B cell (primary cell): ENCODE measurements at regions not wholly inside any gene's neighbourhood (a gene's known extent, or its start where the extent isn't known, plus 50 kb on each side); places are given as distances from the start of the nearest gene placed in this dataset.

Source experiments
- ATAC-seq: fragments of 200-7000 bp; cut with Tn5 transposase; one replicate; pipeline ENCODE4 v1.10.0; 2021; ENCODE audit warnings: low read depth, mild to moderate bottlenecking, moderate number of reproducible peaks, moderate library complexity
- CTCF ChIA-PET: fragments of 350-600 bp; sonication (Branson Sonifier 250); formaldehyde crosslinking; loops from one replicate; lab custom pipeline; 2021; ENCODE audit warnings: antibody characterized with exemption, inconsistent platforms; lab: Charles Lee
- POLR2A ChIA-PET: fragments of 350-600 bp; sonication (Branson Sonifier 250); formaldehyde crosslinking; loops from one replicate; lab custom pipeline; 2021; ENCODE audit warnings: antibody characterized with exemption; lab: Charles Lee
- DNase-seq: peaks from one replicate; pipeline ENCODE4 v3.0.0; 2013
- H2AFZ ChIP-seq: 2 replicates; pipeline ENCODE4 v1.6.1; 2012; ENCODE audit warnings: mild to moderate bottlenecking, low read depth, low read length; ENCODE audit not compliant: insufficient read depth, poor library complexity, severe bottlenecking
- H3K27ac ChIP-seq, 2 donors: 1 replicate in 1 of 2; 2 replicates in 1 of 2; pipeline ENCODE4 v1.5.1; 2012 to 2013; ENCODE audit warnings: low read length in 2 of 2, mild to moderate bottlenecking in 2 of 2, moderate library complexity in 1 of 2
- H3K27me3 ChIP-seq, 4 experiments: fragments of 200-600 bp in 1 of 4; sonication (generic) in 1 of 4; replicated peaks in 1 of 4; 1 replicate in 2 of 4; 2 replicates in 2 of 4; pipeline versions ENCODE4 v1.6.1 to v1.7.0; 2013 to 2016; ENCODE audit warnings: low read length in 3 of 4, mild to moderate bottlenecking in 2 of 4, mixed read lengths in 1 of 4, moderate library complexity in 1 of 4; ENCODE audit not compliant: insufficient read depth in 4 of 4, control insufficient read depth in 3 of 4; ENCODE audit errors: control extremely low read depth in 1 of 4
- H3K36me3 ChIP-seq, 2 experiments: replicated peaks in 1 of 2; 1 replicate in 1 of 2; 2 replicates in 1 of 2; pipeline versions ENCODE4 v1.6.1 to v1.7.1; 2013; ENCODE audit warnings: low read length in 1 of 2; ENCODE audit not compliant: insufficient read depth in 2 of 2, control insufficient read depth in 1 of 2; ENCODE audit errors: control extremely low read depth in 1 of 2, extremely low read depth in 1 of 2
- H3K4me1 ChIP-seq, 2 donors: fragments of 200-600 bp in 1 of 2; sonication (generic) in 1 of 2; 1 replicate in 1 of 2; 2 replicates in 1 of 2; pipeline versions ENCODE4 v1.5.1 to v1.6.1; 2013 to 2017; ENCODE audit warnings: low read length in 2 of 2; ENCODE audit not compliant: control insufficient read depth in 2 of 2, insufficient read depth in 2 of 2
- H3K4me2 ChIP-seq: replicated peaks from 2 replicates; pipeline ENCODE3; 2012; ENCODE audit warnings: mild to moderate bottlenecking, low read depth, low read length; ENCODE audit not compliant: poor library complexity, severe bottlenecking
- H3K4me3 ChIP-seq, 5 experiments: fragments of 200-600 bp in 1 of 5; sonication (generic) in 1 of 5; 1 replicate in 3 of 5; 2 replicates in 2 of 5; pipeline versions ENCODE4 v1.5.1 to v1.7.0; 2011 to 2016; ENCODE audit warnings: low read length in 4 of 5, mild to moderate bottlenecking in 4 of 5, low read depth in 2 of 5, control low read depth in 1 of 5, moderate library complexity in 1 of 5; ENCODE audit not compliant: insufficient read depth in 1 of 5; ENCODE audit errors: control extremely low read depth in 1 of 5, extremely low read depth in 1 of 5
- H3K79me2 ChIP-seq: fragments of 200-600 bp; sonication (generic); one replicate; pipeline ENCODE4 v1.6.0; 2016; ENCODE audit warnings: low read length; ENCODE audit not compliant: control insufficient read depth, insufficient read depth
- H3K9ac ChIP-seq: fragments of 200-600 bp; sonication (generic); 2 replicates; pipeline ENCODE4 v1.6.1; 2017; ENCODE audit warnings: mild to moderate bottlenecking, low read length, moderate library complexity
- H3K9me3 ChIP-seq, 3 donors: one replicate each; pipeline versions ENCODE4 v1.6.1 to v1.7.1; 2013; ENCODE audit warnings: low read length in 2 of 3; ENCODE audit not compliant: control insufficient read depth in 2 of 3, insufficient read depth in 1 of 3; ENCODE audit errors: control extremely low read depth in 1 of 3
- H4K20me1 ChIP-seq: 2 replicates; pipeline ENCODE4 v1.6.0; 2012; ENCODE audit warnings: mild to moderate bottlenecking, low read length; ENCODE audit not compliant: insufficient read depth, control insufficient read depth, poor library complexity, severe bottlenecking
- H3K27ac Mint-ChIP-seq: one replicate; pipeline ENCODE4 v1.8.0; 2021; ENCODE audit warnings: mixed read lengths
- H3K27me3 Mint-ChIP-seq: one replicate; pipeline ENCODE4 v1.8.0; 2021; ENCODE audit warnings: mixed read lengths
- H3K4me1 Mint-ChIP-seq: one replicate; pipeline ENCODE4 v1.8.0; 2021; ENCODE audit warnings: mixed read lengths
- H3K4me3 Mint-ChIP-seq: one replicate; pipeline ENCODE4 v1.8.0; 2021; ENCODE audit warnings: mixed read lengths
- H3K9me3 Mint-ChIP-seq: one replicate; pipeline ENCODE4 v1.8.0; 2022; ENCODE audit warnings: mixed read lengths; ENCODE audit not compliant: insufficient read depth
- CTCF ChIP-seq: fragments of 200-600 bp; IDR thresholded peaks from one replicate; pipeline ENCODE4 v1.8.0; 2022; ENCODE audit warnings: antibody characterized with exemption, mild to moderate bottlenecking
- EZH2 ChIP-seq: IDR thresholded peaks from 2 replicates; pipeline ENCODE4 v1.6.1; 2012; ENCODE audit warnings: borderline replicate concordance, low read depth, mild to moderate bottlenecking, moderate library complexity, low read length; ENCODE audit not compliant: insufficient read depth, poor library complexity, severe bottlenecking
- WGBS: methylation state at CpG from one replicate; pipeline ENCODE4 v1.1.5; 2013; ENCODE audit warnings: missing lambda C conversion rate; ENCODE audit not compliant: insufficient coverage; 5-methylcytosine and 5-hydroxymethylcytosine counted together
- intact Hi-C: fragments of 100-400 bp; cut with micrococcal nuclease; formaldehyde crosslinking; loops from one replicate; pipeline ENCODE4 v1.10.0; 2022

- DNase-seq (no peak), ATAC-seq (no peak)
- H3K4me3 Mint-ChIP-seq = no peak overlapping the region
- H3K27me3 ChIP-seq = peaks cover 0 to 26% (median 10%) of the 10 kb centered on the region in 4 experiments
- H3K9me3 Mint-ChIP-seq = no peaks in the 10 kb centered on the region
- H3K9me3 ChIP-seq = no peaks in the 10 kb centered on the region
- H3K4me1 ChIP-seq = peaks cover 18 to 23% of the 10 kb centered on the region in 2 donors
- no peak overlapping the region for H3K4me2 ChIP-seq
- 85% methylated on average over 9 of the region's 9 CpGs for WGBS
- intact Hi-C loops = no loop called here
- peaks cover 17% of the 10 kb centered on the region for H3K4me1 Mint-ChIP-seq
- H3K27ac Mint-ChIP-seq = no peak overlapping the region
- H3K36me3 ChIP-seq = no peaks in the 10 kb centered on the region
- TF ChIP-seq CTCF (no peak), EZH2 (no peak)
- H2AFZ ChIP-seq = no peak overlapping the region
- H3K27ac ChIP-seq = no peak overlapping the region
- no peaks in the 10 kb centered on the region for H4K20me1 ChIP-seq
- no peaks in the 10 kb centered on the region for H3K79me2 ChIP-seq
- ChIA-PET CTCF (no interaction called here), POLR2A (no interaction called here)
- H3K4me3 ChIP-seq = no peak overlapping the region
- no peak overlapping the region for H3K9ac ChIP-seq
- peaks cover 22% of the 10 kb centered on the region for H3K27me3 Mint-ChIP-seq
Measured at GRCh38 chr15:69661871-69662644, 209.4 kb downstream of the RPLP1 start.

GRCh38 chr15:69662645-69663000, 210.0 kb downstream of the RPLP1 start:
- Histone ChIP-seq H3K79me2 (no peaks in the 10 kb centered on the region), H3K4me2 (no peak overlapping the region), H3K9me3 (no peaks in the 10 kb centered on the region), H3K9ac (no peak overlapping the region), H4K20me1 (no peaks in the 10 kb centered on the region), H3K27me3 (peaks cover 0 to 22% (median 7%) of the 10 kb centered on the region in 4 experiments), H3K36me3 (no peaks in the 10 kb centered on the region), H3K4me3 (no peak overlapping the region), H2AFZ (no peak overlapping the region), H3K4me1 (peaks cover 22 to 28% of the 10 kb centered on the region in 2 donors), H3K27ac (no peak overlapping the region)
- peaks cover 17% of the 10 kb centered on the region for H3K27me3 Mint-ChIP-seq
- ATAC-seq (no peak), DNase-seq (no peak)
- no peaks in the 10 kb centered on the region for H3K9me3 Mint-ChIP-seq
- TF ChIP-seq EZH2 (no peak), CTCF (no peak)
- POLR2A ChIA-PET = no interaction called here
- no peak overlapping the region for H3K4me3 Mint-ChIP-seq
- H3K27ac Mint-ChIP-seq = no peak overlapping the region
- intact Hi-C loops = no loop called here
- CTCF ChIA-PET = no interaction called here
- 54% methylated on average over 3 of the region's 4 CpGs for WGBS
- peaks cover 23% of the 10 kb centered on the region for H3K4me1 Mint-ChIP-seq
